OCI-LY3 (cell line): ENCODE measurements at regions not wholly inside any gene's neighbourhood (a gene's known extent, or its start where the extent isn't known, plus 50 kb on each side); places are given as distances from the start of the nearest gene placed in this dataset.
"Not testable (repeated sequence)": the region's sequence is repeated elsewhere in the genome, so short reads cannot be mapped to it uniquely, and the experiment has no call there.

Experiments
- H2AFZ ChIP-seq: fragments of 200-600, 300-600 bp; shearing (Covaris generic); 2 replicates; pipeline ENCODE4 v1.6.0; 2014; ENCODE audit warnings: antibody characterized with exemption, low read depth, low read length
- H3K27ac ChIP-seq: fragments of 200-600, 300-600 bp; sonication (generic); 2 replicates; pipeline ENCODE4 v1.5.1; 2014; ENCODE audit warnings: mild to moderate bottlenecking, low read length, moderate library complexity, mixed read lengths
- H3K27me3 ChIP-seq: fragments of 200-600, 300-600 bp; sonication (generic); 2 replicates; pipeline ENCODE4 v1.6.1; 2014; ENCODE audit warnings: low read depth, low read length, mixed read lengths
- H3K36me3 ChIP-seq: fragments of 200-600, 300-600 bp; sonication (generic); replicated peaks from 2 replicates; pipeline ENCODE3; 2014; ENCODE audit warnings: low read depth, low read length, mixed read lengths
- H3K4me1 ChIP-seq: fragments of 300-600, 200-600 bp; sonication (generic); 2 replicates; pipeline ENCODE4 v1.6.1; 2014; ENCODE audit warnings: low read length, mixed read lengths
- H3K4me2 ChIP-seq: fragments of 200-600, 300-600 bp; sonication (generic); 2 replicates; pipeline ENCODE4 v1.6.1; 2014; ENCODE audit warnings: low read length, mixed read lengths
- H3K4me3 ChIP-seq: fragments of 300-600, 200-600 bp; sonication (generic); 2 replicates; pipeline ENCODE4 v1.5.1; 2014; ENCODE audit warnings: antibody characterized with exemption, mild to moderate bottlenecking, low read length, moderate library complexity
- H3K79me2 ChIP-seq: fragments of 300-600, 200-600 bp; shearing (Covaris generic); 2 replicates; pipeline ENCODE4 v1.6.1; 2014; ENCODE audit warnings: mild to moderate bottlenecking, low read length, mixed read lengths
- H3K9ac ChIP-seq: fragments of 300-600, 200-600 bp; shearing (Covaris generic); 2 replicates; pipeline ENCODE4 v1.6.0; 2014; ENCODE audit warnings: mild to moderate bottlenecking, low read length, moderate library complexity
- H3K9me3 ChIP-seq: fragments of 200-600, 300-600 bp; shearing (Covaris generic); 2 replicates; pipeline ENCODE4 v1.6.1; 2014; ENCODE audit warnings: low read length, mixed read lengths; ENCODE audit not compliant: insufficient read depth
- H4K20me1 ChIP-seq: fragments of 200-600, 300-600 bp; sonication (generic); 2 replicates; pipeline ENCODE4 v1.6.1; 2016; ENCODE audit warnings: low read length, mixed read lengths; ENCODE audit not compliant: insufficient read depth
- CTCF ChIP-seq: fragments of 200-600, 300-600 bp; sonication (generic); IDR thresholded peaks from 2 replicates; pipeline ENCODE4 v1.5.1; 2014; ENCODE audit warnings: antibody characterized with exemption, low read length, low read depth
- EZH2phosphoT487 ChIP-seq: fragments of 200-600 bp; shearing (Covaris generic); IDR thresholded peaks from 2 replicates; pipeline ENCODE4 v1.6.1; 2018; ENCODE audit warnings: antibody characterized with exemption, mixed run types, low read depth

- H3K4me3 ChIP-seq: no peak overlapping the region
- no peak overlapping the region for H3K9ac ChIP-seq
- no peak for TF ChIP-seq EZH2phosphoT487
- TF ChIP-seq CTCF: no peak
- no peaks in the 10 kb centered on the region for H3K36me3 ChIP-seq
- no peak overlapping the region for H2AFZ ChIP-seq
- H4K20me1 ChIP-seq: no peaks in the 10 kb centered on the region
- H3K79me2 ChIP-seq: no peaks in the 10 kb centered on the region
- H3K4me1 ChIP-seq: peaks cover 6% of the 10 kb centered on the region; the same call in 1 of the 2 replicates
- no peaks in the 10 kb centered on the region for H3K9me3 ChIP-seq
- H3K4me2 ChIP-seq: no peak overlapping the region
- H3K27ac ChIP-seq: no peak overlapping the region
- H3K27me3 ChIP-seq: no peaks in the 10 kb centered on the region
Measured at GRCh38 chr3:175940243-175940642, 1081.1 kb downstream of the NAALADL2 start.

GRCh38 chr3:175937367-175937766 is 1078.2 kb downstream of the NAALADL2 start:
- H3K9ac ChIP-seq, H3K27ac ChIP-seq, H3K36me3 ChIP-seq, H3K4me1 ChIP-seq, H3K79me2 ChIP-seq, H3K9me3 ChIP-seq, H2AFZ ChIP-seq, H4K20me1 ChIP-seq, H3K4me3 ChIP-seq, H3K4me2 ChIP-seq, H3K27me3 ChIP-seq: not testable (repeated sequence)

DNA sequence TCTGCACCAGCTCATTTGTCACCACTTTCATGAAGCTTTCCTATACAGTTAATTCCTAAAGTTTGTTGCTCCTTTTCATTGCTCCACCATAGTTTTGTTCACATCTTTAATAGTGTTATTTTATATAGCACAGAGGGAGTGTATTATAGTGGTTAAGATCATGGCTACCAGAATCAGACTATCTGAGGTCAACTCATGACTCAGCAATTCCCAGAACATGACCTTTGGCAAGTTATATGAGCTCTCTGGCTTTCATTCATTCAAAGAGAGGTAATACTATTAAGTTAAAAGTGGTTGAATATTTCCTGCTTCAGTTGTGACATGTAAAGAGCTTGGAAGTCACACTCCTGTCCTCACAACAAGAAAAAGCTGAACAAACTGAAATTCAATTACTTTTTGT is 1073.5 kb downstream of the NAALADL2 start:
- no peak overlapping the region for H3K27ac ChIP-seq

DNA sequence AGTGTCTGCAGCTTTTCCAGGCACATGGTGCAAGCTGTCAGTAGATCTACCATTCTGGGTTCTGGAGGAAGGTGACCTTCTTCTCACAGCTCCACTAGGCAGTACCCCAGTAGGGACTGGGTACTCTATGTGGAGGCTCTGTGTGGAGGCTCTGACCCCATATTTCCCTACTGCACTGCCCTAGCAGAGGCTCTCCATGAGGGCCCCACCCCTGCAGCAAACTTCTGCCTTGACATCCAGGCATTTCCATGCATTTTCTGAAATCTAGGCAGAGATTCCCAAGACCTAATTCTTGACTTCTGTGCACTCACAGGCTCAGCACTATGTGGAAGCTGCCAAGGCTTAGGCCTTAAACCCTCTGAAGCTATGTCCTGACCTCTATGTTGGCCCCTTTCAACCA is 1060.0 kb downstream of the NAALADL2 start:
- peaks cover 6% of the 10 kb centered on the region for H3K4me1 ChIP-seq
- H3K4me2 ChIP-seq: no peak overlapping the region
- H3K4me3 ChIP-seq: no peak overlapping the region
- H4K20me1 ChIP-seq: no peaks in the 10 kb centered on the region
- H3K27me3 ChIP-seq: no peaks in the 10 kb centered on the region
- TF ChIP-seq EZH2phosphoT487 (no peak), CTCF (no peak)
- no peak overlapping the region for H2AFZ ChIP-seq
- H3K27ac ChIP-seq: no peak overlapping the region
- no peak overlapping the region for H3K9ac ChIP-seq
- no peaks in the 10 kb centered on the region for H3K79me2 ChIP-seq
- no peaks in the 10 kb centered on the region for H3K36me3 ChIP-seq
- peaks cover 22% of the 10 kb centered on the region; the same call in 1 of the 2 replicates for H3K9me3 ChIP-seq

More for the DNA sequence above, 1073.5 kb downstream of the NAALADL2 start:
- Histone ChIP-seq H3K79me2 (no peaks in the 10 kb centered on the region), H3K4me3 (no peak overlapping the region), H3K27me3 (no peaks in the 10 kb centered on the region), H3K36me3 (no peaks in the 10 kb centered on the region), H4K20me1 (no peaks in the 10 kb centered on the region), H3K9me3 (no peaks in the 10 kb centered on the region), H3K4me1 (no peaks in the 10 kb centered on the region), H3K4me2 (no peak overlapping the region), H3K9ac (no peak overlapping the region), H2AFZ (no peak overlapping the region)
- no peak for TF ChIP-seq CTCF
- TF ChIP-seq EZH2phosphoT487: no peak
